HEK293T (cell line): ENCODE measurements at regions not wholly inside any gene's neighbourhood (a gene's known extent, or its start where the extent isn't known, plus 50 kb on each side); places are given as distances from the start of the nearest gene placed in this dataset.

ENCODE experiments used
- CTCF ChIA-PET: fragments of 350-600 bp; formaldehyde crosslinking; extraction: SDS; loops from one replicate; lab custom pipeline; 2021; ENCODE audit warnings: antibody characterized with exemption, inconsistent platforms; lab: Yijun Ruan, JAX
- POLR2A ChIA-PET: fragments of 350-600 bp; formaldehyde crosslinking; extraction: SDS; loops from one replicate; lab custom pipeline; 2020; ENCODE audit warnings: antibody characterized with exemption, inconsistent platforms; lab: Yijun Ruan, JAX
- DNase-seq: peaks from one replicate; pipeline ENCODE4 v3.0.0; 2012; ENCODE audit warnings: mixed read lengths; ENCODE audit errors: extremely low spot score
- ARNT ChIP-seq: fragments of 450-650 bp; IDR thresholded peaks from 2 replicates; pipeline ENCODE4 v1.6.1; 2017; ENCODE audit warnings: mild to moderate bottlenecking
- BHLHE40 ChIP-seq: fragments of 450-650 bp; IDR thresholded peaks from 2 replicates; pipeline ENCODE4 v1.6.1; 2016; ENCODE audit warnings: mild to moderate bottlenecking, moderate library complexity, borderline replicate concordance
- CTBP1 ChIP-seq: fragments of 450-650 bp; IDR thresholded peaks from 2 replicates; pipeline ENCODE4 v1.6.1; 2016; ENCODE audit warnings: borderline replicate concordance
- ELF4 ChIP-seq: fragments of 450-650 bp; IDR thresholded peaks from 2 replicates; pipeline ENCODE4 v1.6.1; 2017; ENCODE audit warnings: antibody characterized with exemption
- FOXA1 ChIP-seq: fragments of 450-650 bp; IDR thresholded peaks from 2 replicates; pipeline ENCODE4 v1.6.1; 2016; ENCODE audit warnings: mild to moderate bottlenecking
- FOXK2 ChIP-seq: fragments of 450-650 bp; IDR thresholded peaks from 2 replicates; pipeline ENCODE4 v1.6.1; 2016; ENCODE audit warnings: mild to moderate bottlenecking
- FOXM1 ChIP-seq: fragments of 450-650 bp; IDR thresholded peaks from 2 replicates; pipeline ENCODE4 v1.6.1; 2017; ENCODE audit warnings: mild to moderate bottlenecking, borderline replicate concordance
- HDGF ChIP-seq: fragments of 450-650 bp; IDR thresholded peaks from 2 replicates; pipeline ENCODE4 v1.6.1; 2017; ENCODE audit warnings: antibody characterized with exemption, borderline replicate concordance
- L3MBTL2 ChIP-seq: fragments of 450-650 bp; conservative IDR thresholded peaks from 2 replicates; pipeline ENCODE4 v1.6.1; 2016; ENCODE audit warnings: mild to moderate bottlenecking
- LEF1 ChIP-seq: fragments of 450-650 bp; IDR thresholded peaks from 2 replicates; pipeline ENCODE4 v1.6.1; 2017; ENCODE audit warnings: mild to moderate bottlenecking, borderline replicate concordance
- NFRKB ChIP-seq: fragments of 450-650 bp; IDR thresholded peaks from 2 replicates; pipeline ENCODE4 v1.6.1; 2016; ENCODE audit warnings: mild to moderate bottlenecking, moderate library complexity
- PKNOX1 ChIP-seq: fragments of 450-650 bp; IDR thresholded peaks from 2 replicates; pipeline ENCODE4 v1.6.1; 2016
- SP1 ChIP-seq: fragments of 450-650 bp; IDR thresholded peaks from 2 replicates; pipeline ENCODE4 v1.6.1; 2017
- SUZ12 ChIP-seq: fragments of 450-650 bp; IDR thresholded peaks from 2 replicates; pipeline ENCODE4 v1.6.1; 2016; ENCODE audit warnings: mild to moderate bottlenecking
- TARDBP ChIP-seq: fragments of 450-650 bp; IDR thresholded peaks from 2 replicates; pipeline ENCODE4 v1.6.1; 2016
- ZNF384 ChIP-seq: fragments of 450-650 bp; IDR thresholded peaks from 2 replicates; pipeline ENCODE4 v1.6.1; 2016

- ChIA-PET POLR2A (no interaction called here), CTCF (no interaction called here)
- no peak for TF ChIP-seq PKNOX1
- no peak for TF ChIP-seq FOXK2
- DNase-seq = no peak
These were observed 815.5 kb upstream of the ADGRL4 start for GRCh38 chr1:79822053-79822452.

GRCh38 chr1:79819140-79819539, 812.6 kb upstream of the ADGRL4 start:
- POLR2A ChIA-PET = no interaction called here
- DNase-seq = no peak
- CTCF ChIA-PET = no interaction called here
- no peak for TF ChIP-seq ZNF384
- TF ChIP-seq ELF4 = no peak
- no peak for TF ChIP-seq SP1
- TF ChIP-seq SUZ12 = no peak
- no peak for TF ChIP-seq HDGF
- no peak for TF ChIP-seq FOXA1

- ChIA-PET CTCF (no interaction called here), POLR2A (no interaction called here)
- DNase-seq = no peak
- no peak for TF ChIP-seq ELF4
- no peak for TF ChIP-seq SUZ12
- TF ChIP-seq ZNF384 = no peak
- TF ChIP-seq CTBP1 = no peak
- TF ChIP-seq TARDBP = no peak
- TF ChIP-seq NFRKB = no peak
- TF ChIP-seq LEF1 = no peak
- TF ChIP-seq ARNT = no peak
- no peak for TF ChIP-seq FOXM1
- TF ChIP-seq HDGF = no peak
- no peak for TF ChIP-seq PKNOX1
- TF ChIP-seq L3MBTL2 = no peak
- TF ChIP-seq FOXK2 = no peak
- no peak for TF ChIP-seq FOXA1
- TF ChIP-seq BHLHE40 = no peak
- no peak for TF ChIP-seq SP1
These were observed 810.6 kb upstream of the ADGRL4 start for GRCh38 chr1:79817031-79817560.

- no peak for TF ChIP-seq SUZ12
- TF ChIP-seq FOXA1 = no peak
- no peak for TF ChIP-seq ZNF384
- TF ChIP-seq LEF1 = no peak
- no peak for TF ChIP-seq CTBP1
- DNase-seq = no peak
- ChIA-PET POLR2A (no interaction called here), CTCF (no interaction called here)
These were observed 808.6 kb upstream of the ADGRL4 start for GRCh38 chr1:79815115-79815514.

GRCh38 chr1:79811173-79811572, 804.6 kb upstream of the ADGRL4 start:
- TF ChIP-seq PKNOX1 = no peak
- TF ChIP-seq LEF1 = no peak
- no peak for TF ChIP-seq TARDBP
- TF ChIP-seq NFRKB = no peak
- TF ChIP-seq ARNT = no peak
- TF ChIP-seq ZNF384 = no peak
- TF ChIP-seq HDGF = no peak
- TF ChIP-seq FOXM1 = no peak
- TF ChIP-seq SUZ12 = no peak
- no peak for TF ChIP-seq ELF4
- TF ChIP-seq L3MBTL2 = no peak
- no peak for TF ChIP-seq FOXA1
- no peak for TF ChIP-seq SP1
- TF ChIP-seq CTBP1 = no peak
- no peak for DNase-seq
- CTCF ChIA-PET = no interaction called here
- POLR2A ChIA-PET = no interaction called here

- TF ChIP-seq FOXA1 = no peak
- no peak for TF ChIP-seq L3MBTL2
- no peak for TF ChIP-seq ARNT
- TF ChIP-seq TARDBP = no peak
- no peak for TF ChIP-seq SUZ12
- TF ChIP-seq PKNOX1 = no peak
- no peak for TF ChIP-seq FOXM1
- no peak for TF ChIP-seq HDGF
- TF ChIP-seq FOXK2 = no peak
- TF ChIP-seq ZNF384 = no peak
- TF ChIP-seq LEF1 = no peak
- no peak for DNase-seq
- ChIA-PET POLR2A (no interaction called here), CTCF (no interaction called here)
These were observed 802.4 kb upstream of the ADGRL4 start for GRCh38 chr1:79808816-79809475.
